ENCODE measurements at regions not wholly inside any gene's neighbourhood (a gene's known extent, or its start where the extent isn't known, plus 50 kb on each side); places are given as distances from the start of the nearest gene placed in this dataset.

- no peak for DNase-seq
Measured at GRCh38 chr17:55668312-55668920, 54.2 kb downstream of the TMEM100 start.

GRCh38 chr17:55666806-55667205 is 55.9 kb downstream of the TMEM100 start:
- no peak for DNase-seq

GRCh38 chr17:55664287-55664686 is 58.4 kb downstream of the TMEM100 start:
- no peak for DNase-seq

- no peak for DNase-seq
Measured at GRCh38 chr17:55663400-55663799, 59.3 kb downstream of the TMEM100 start.

- no peak for DNase-seq
Measured at GRCh38 chr17:55661963-55662834, 60.5 kb downstream of the TMEM100 start.

- DNase-seq: no peak
Measured at GRCh38 chr17:55661256-55661758, 61.4 kb downstream of the TMEM100 start.

GRCh38 chr17:55660178-55660886 is 62.3 kb downstream of the TMEM100 start:
- DNase-seq: peak; percentile 99

GRCh38 chr17:55659661-55660060 is 63.0 kb downstream of the TMEM100 start:
- no peak for DNase-seq

- DNase-seq: no peak
Measured at GRCh38 chr17:55655777-55656176, 66.9 kb downstream of the TMEM100 start.

- DNase-seq: no peak
Measured at GRCh38 chr17:55654821-55655220, 67.8 kb downstream of the TMEM100 start.

- peak; percentile 78 for DNase-seq
Measured at GRCh38 chr17:55654022-55654421, 68.6 kb downstream of the TMEM100 start.

GRCh38 chr17:55652825-55653224 is 69.8 kb downstream of the TMEM100 start:
- no peak for DNase-seq

GRCh38 chr17:55652114-55652823 is 70.4 kb downstream of the TMEM100 start:
- DNase-seq: no peak

- no peak for DNase-seq
Measured at GRCh38 chr17:55649957-55650597, 72.6 kb downstream of the TMEM100 start.

GRCh38 chr17:55648086-55648485 is 74.6 kb downstream of the TMEM100 start:
- DNase-seq: peak; percentile 34

GRCh38 chr17:55645361-55645760 is 77.3 kb downstream of the TMEM100 start:
- DNase-seq: no peak

GRCh38 chr17:55644346-55644745 is 78.3 kb downstream of the TMEM100 start:
- DNase-seq: no peak

- DNase-seq: no peak
Measured at GRCh38 chr17:55642741-55643140, 79.9 kb downstream of the TMEM100 start.

GRCh38 chr17:55641676-55642081 is 81.0 kb downstream of the TMEM100 start:
- peak; percentile 55 for DNase-seq

- DNase-seq: no peak
Measured at GRCh38 chr17:55639096-55639495, 83.6 kb downstream of the TMEM100 start.

- peak; percentile 32 for DNase-seq
Measured at GRCh38 chr17:55635253-55635914, 87.3 kb downstream of the TMEM100 start.

GRCh38 chr17:55634702-55635101 is 88.0 kb downstream of the TMEM100 start:
- no peak for DNase-seq
